ENCODE measurements at regions not wholly inside any gene's neighbourhood (a gene's known extent, or its start where the extent isn't known, plus 50 kb on each side); places are given as distances from the start of the nearest gene placed in this dataset.
"Not testable (repeated sequence)": the region's sequence is repeated elsewhere in the genome, so short reads cannot be mapped to it uniquely, and the experiment has no call there.

- H3K4me2 ChIP-seq (ENCODE audit: insufficient read depth, low read length): no peak overlapping the region
- BruUV-seq (replicated peaks): no TSS peak
- intact Hi-C loops (cut with micrococcal nuclease) (no loop called here), dilution Hi-C loops (cut with MboI; ENCODE audit: extremely low pct_ligation_motif_present, low sequenced_read_pairs) (no loop called here)
- H3K4me3 ChIP-seq (replicated peaks in 1 of 3; ENCODE audit: insufficient read depth in 1 of 3, low read depth in 1 of 3, low read length in 3 of 3): no peak overlapping the region
- no peaks in the 10 kb centered on the region for H3K9me1 ChIP-seq (replicated peaks; ENCODE audit: control insufficient read depth, extremely low read depth, insufficient read depth, low read length)
- H4K20me1 ChIP-seq (replicated peaks; ENCODE audit: control insufficient read depth, extremely low read depth, insufficient read depth, low read length): no peaks in the 10 kb centered on the region
- DNase-seq (ENCODE audit: low read depth, low spot score) (no peak), FAIRE-seq (no peak)
- H3K4me1 ChIP-seq (ENCODE audit: control insufficient read depth, extremely low read depth, insufficient read depth, low read length): no peaks in the 10 kb centered on the region
- TF ChIP-seq EZH2 (IDR thresholded peaks at IDR 0.05; ENCODE audit: borderline replicate concordance, low read depth, low read length, severe bottlenecking): no peak
- no peak for TF ChIP-seq MAX (IDR thresholded peaks at IDR 0.05; ENCODE audit: insufficient read depth, insufficient read length)
- no peak for TF ChIP-seq CTCF (IDR thresholded peaks at IDR 0.05; ENCODE audit: extremely low read depth in 1 of 2, insufficient read depth in 1 of 2, low read depth in 1 of 2, low read length in 2 of 2)
- no peak for TF ChIP-seq POLR2A (IDR thresholded peaks at IDR 0.05; ENCODE audit: low read depth, low read length)
- no peak for TF ChIP-seq MYC (IDR thresholded peaks at IDR 0.05; ENCODE audit: low read depth, low read length)
- no peak for TF ChIP-seq GATA2 (IDR thresholded peaks at IDR 0.05; ENCODE audit: insufficient read depth, insufficient read length, low read depth, low read length)
- no peak for TF ChIP-seq JUN (IDR thresholded peaks at IDR 0.05; ENCODE audit: borderline replicate concordance, insufficient read depth, insufficient read length, low read depth)
- no peak for TF ChIP-seq FOS (IDR thresholded peaks at IDR 0.05; ENCODE audit: borderline replicate concordance, insufficient read depth, low read length)
- no peak for TF ChIP-seq POLR2AphosphoS5 (IDR thresholded peaks at IDR 0.05; ENCODE audit: insufficient read depth, low read depth, low read length)
- CTCF ChIA-PET: no interaction called here
- POLR2A ChIA-PET: no interaction called here
- H3K9ac ChIP-seq (replicated peaks; ENCODE audit: extremely low read depth, insufficient read depth, low read length): no peak overlapping the region
- H3K36me3 ChIP-seq (ENCODE audit: control insufficient read depth in 2 of 2, extremely low read depth in 1 of 2, insufficient read depth in 2 of 2, low read length in 2 of 2): no peaks in the 10 kb centered on the region
- H3K9me3 ChIP-seq (replicated peaks; ENCODE audit: control insufficient read depth, insufficient read depth, low read length): no peaks in the 10 kb centered on the region
- H2AFZ ChIP-seq (ENCODE audit: low read depth, low read length): no peak overlapping the region
- no peak overlapping the region for H3K27ac ChIP-seq (ENCODE audit: insufficient read depth, low read depth, low read length)
- H3K27me3 ChIP-seq (ENCODE audit: control insufficient read depth in 2 of 2, insufficient read depth in 2 of 2, low read length in 2 of 2): no peaks in the 10 kb centered on the region
- H3K79me2 ChIP-seq (ENCODE audit: control insufficient read depth, insufficient read depth, low read length): no peaks in the 10 kb centered on the region
Measured at GRCh38 chr1:4256351-4256750, 356.3 kb upstream of the C1orf174 start.

- intact Hi-C loops (cut with micrococcal nuclease); dilution Hi-C loops (cut with MboI; ENCODE audit: extremely low pct_ligation_motif_present, low sequenced_read_pairs); BruUV-seq (replicated peaks); H4K20me1 ChIP-seq (replicated peaks; ENCODE audit: control insufficient read depth, extremely low read depth, insufficient read depth, low read length); CTCF ChIA-PET; H3K4me1 ChIP-seq (ENCODE audit: control insufficient read depth, extremely low read depth, insufficient read depth, low read length); H3K4me3 ChIP-seq (replicated peaks in 1 of 3; ENCODE audit: insufficient read depth in 1 of 3, low read depth in 1 of 3, low read length in 3 of 3); H3K27ac ChIP-seq (ENCODE audit: insufficient read depth, low read depth, low read length); H3K36me3 ChIP-seq (ENCODE audit: control insufficient read depth in 2 of 2, extremely low read depth in 1 of 2, insufficient read depth in 2 of 2, low read length in 2 of 2); H3K4me2 ChIP-seq (ENCODE audit: insufficient read depth, low read length); H3K27me3 ChIP-seq (ENCODE audit: control insufficient read depth in 2 of 2, insufficient read depth in 2 of 2, low read length in 2 of 2); H3K79me2 ChIP-seq (ENCODE audit: control insufficient read depth, insufficient read depth, low read length); H3K9me3 ChIP-seq (replicated peaks; ENCODE audit: control insufficient read depth, insufficient read depth, low read length); DNase-seq (ENCODE audit: low read depth, low spot score); FAIRE-seq; POLR2A ChIA-PET; H3K9me1 ChIP-seq (replicated peaks; ENCODE audit: control insufficient read depth, extremely low read depth, insufficient read depth, low read length); H2AFZ ChIP-seq (ENCODE audit: low read depth, low read length); H3K9ac ChIP-seq (replicated peaks; ENCODE audit: extremely low read depth, insufficient read depth, low read length): not testable (repeated sequence)
Measured at GRCh38 chr1:4258146-4258777, 358.2 kb upstream of the C1orf174 start.
